ENCODE measurements at regions not wholly inside any gene's neighbourhood (a gene's known extent, or its start where the extent isn't known, plus 50 kb on each side); places are given as distances from the start of the nearest gene placed in this dataset.

- H3K9ac ChIP-seq (ENCODE audit: control insufficient read depth, insufficient read depth, low read length): no peak overlapping the region
- no peaks in the 10 kb centered on the region for H4K20me1 ChIP-seq (ENCODE audit: control insufficient read depth, insufficient read depth)
- no peak overlapping the region for H3K4me2 ChIP-seq (ENCODE audit: control insufficient read depth, insufficient read depth)
- no peak overlapping the region for H2AFZ ChIP-seq (ENCODE audit: control insufficient read depth, low read depth, low read length)
- H3K9me3 ChIP-seq (replicated peaks; ENCODE audit: control insufficient read depth, insufficient read depth, low read length): no peaks in the 10 kb centered on the region; the same call in 1 of the 3 replicates
- in situ Hi-C loops (cut with MboI) (no loop called here), intact Hi-C loops (cut with micrococcal nuclease; ENCODE audit: unreplicated experiment) (no loop called here)
- 38% methylated on average over 1 of the region's 1 CpG for WGBS (ENCODE audit: insufficient coverage, insufficient replicate concordance, low lambda C conversion rate, missing lambda C conversion rate)
- no TSS peak for BruUV-seq (replicated peaks)
- H3K4me3 ChIP-seq: no peak overlapping the region
- no peaks in the 10 kb centered on the region for H3K27me3 ChIP-seq (replicated peaks in 1 of 2; ENCODE audit: control insufficient read depth in 2 of 2, insufficient read depth in 2 of 2, low read length in 1 of 2)
- ChIA-PET POLR2A (no interaction called here), SMC1A (ENCODE audit: uncharacterized antibody, unreplicated experiment) (no interaction called here), RAD21 (ENCODE audit: unreplicated experiment) (no interaction called here), CTCF (interaction anchor here (1.4 kb wide), 1 partner anchor 76 kb away, joined by 4 read pairs; no protein-coding TSS in a partner anchor)
- no peaks in the 10 kb centered on the region for H3K36me3 ChIP-seq (ENCODE audit: control insufficient read depth in 2 of 2, insufficient read depth in 2 of 2, low read length in 1 of 2)
- DNase-seq (ENCODE audit: low read depth, low spot score) (no peak), FAIRE-seq (no peak), ATAC-seq (no peak)
- H3K79me2 ChIP-seq (ENCODE audit: control insufficient read depth, insufficient read depth, low read length): no peaks in the 10 kb centered on the region
- no peak overlapping the region for H3K27ac ChIP-seq (ENCODE audit: control insufficient read depth, insufficient read depth)
- H3K4me1 ChIP-seq (ENCODE audit: control insufficient read depth, insufficient read depth, low read length): no peaks in the 10 kb centered on the region
- TF ChIP-seq RELA (IDR thresholded peaks at IDR 0.05; ENCODE audit: borderline replicate concordance, partially characterized antibody) (no peak), NRF1 (conservative IDR thresholded peaks at IDR 0.05; ENCODE audit: low read depth, low read length) (no peak), SMAD5 (IDR thresholded peaks at IDR 0.05; ENCODE audit: low read depth) (no peak), NR2C2 (IDR thresholded peaks at IDR 0.05; ENCODE audit: borderline replicate concordance, control insufficient read depth, insufficient read length, low read depth) (no peak), BACH1 (IDR thresholded peaks at IDR 0.05; ENCODE audit: borderline replicate concordance) (no peak), ATF2 (IDR thresholded peaks at IDR 0.05; ENCODE audit: low read length) (no peak), TCF7 (IDR thresholded peaks at IDR 0.05; ENCODE audit: borderline replicate concordance) (no peak), POU2F2 (IDR thresholded peaks at IDR 0.05; ENCODE audit: borderline replicate concordance, low read depth, low read length) (no peak), SKIL (IDR thresholded peaks at IDR 0.05; ENCODE audit: low read depth, poor library complexity, severe bottlenecking) (no peak), SRF (IDR thresholded peaks at IDR 0.05; ENCODE audit: low read depth in 2 of 2, low read length in 2 of 2) (no peak), TARDBP (IDR thresholded peaks at IDR 0.05; ENCODE audit: borderline replicate concordance) (no peak), SUZ12 (IDR thresholded peaks at IDR 0.05; ENCODE audit: unreplicated experiment) (no peak), EGR1 (IDR thresholded peaks at IDR 0.05; ENCODE audit: borderline replicate concordance in 1 of 2, low read depth in 2 of 2, low read length in 2 of 2) (no peak)
Observed at GRCh38 chr12:94025756-94026155, 122.6 kb upstream of the PLXNC1 start.
